Neural progenitor cell (in vitro differentiated cells): ENCODE measurements at regions not wholly inside any gene's neighbourhood (a gene's known extent, or its start where the extent isn't known, plus 50 kb on each side); places are given as distances from the start of the nearest gene placed in this dataset.

ENCODE experiments used
- DNase-seq: peaks from one replicate; pipeline ENCODE4 v3.0.0-alpha.2; 2016; ENCODE audit warnings: low spot score
- H2AFZ ChIP-seq: fragments of 200-600 bp; sonication (generic); replicated peaks from 2 replicates; pipeline ENCODE4 v1.6.1; 2016; ENCODE audit warnings: antibody characterized with exemption
- H3F3A ChIP-seq: fragments of 200-600 bp; sonication (generic); 2 replicates; pipeline ENCODE4 v1.6.1; 2016; ENCODE audit warnings: antibody characterized with exemption, low read depth
- H3K27ac ChIP-seq: fragments of 200-600 bp; sonication (generic); 2 replicates; pipeline ENCODE4 v1.5.1; 2016; ENCODE audit warnings: mild to moderate bottlenecking
- H3K27me3 ChIP-seq: fragments of 200-600 bp; sonication (generic); 2 replicates; pipeline ENCODE4 v1.6.1; 2016; ENCODE audit warnings: mild to moderate bottlenecking, moderate library complexity
- H3K36me3 ChIP-seq: fragments of 200-600 bp; sonication (generic); 2 replicates; pipeline ENCODE4 v1.5.1; 2016
- H3K4me1 ChIP-seq: fragments of 200-600 bp; sonication (generic); 2 replicates; pipeline ENCODE4 v1.6.1; 2016; ENCODE audit warnings: mixed run types
- H3K4me2 ChIP-seq: fragments of 200-600 bp; sonication (generic); 2 replicates; pipeline ENCODE4 v1.6.1; 2016
- H3K4me3 ChIP-seq: fragments of 200-600 bp; sonication (generic); 2 replicates; pipeline ENCODE4 v1.5.1; 2016
- H3K79me2 ChIP-seq: fragments of 200-600 bp; sonication (generic); 2 replicates; pipeline ENCODE4 v1.6.1; 2016; ENCODE audit warnings: low read depth
- H3K9ac ChIP-seq: fragments of 200-600 bp; sonication (generic); 2 replicates; pipeline ENCODE4 v1.6.1; 2016
- H3K9me3 ChIP-seq: fragments of 200-600 bp; sonication (generic); 2 replicates; pipeline ENCODE4 v1.5.1; 2016; ENCODE audit warnings: low read depth
- H4K20me1 ChIP-seq: fragments of 200-600 bp; sonication (generic); 2 replicates; pipeline ENCODE4 v1.6.1; 2016; ENCODE audit warnings: low read depth
- H3K27ac Mint-ChIP-seq: 3 replicates; pipeline ENCODE4 v1.8.0; 2021; ENCODE audit warnings: mixed read lengths
- H3K27me3 Mint-ChIP-seq: 2 replicates; pipeline ENCODE4 v1.8.0; 2022; ENCODE audit warnings: low read depth, mild to moderate bottlenecking, inconsistent platforms, moderate library complexity, mixed read lengths; ENCODE audit not compliant: insufficient read depth
- H3K36me3 Mint-ChIP-seq: 3 replicates; pipeline ENCODE4 v1.8.0; 2021; ENCODE audit warnings: mixed read lengths
- H3K4me1 Mint-ChIP-seq: 3 replicates; pipeline ENCODE4 v1.8.0; 2021; ENCODE audit warnings: mixed read lengths
- H3K4me3 Mint-ChIP-seq: 3 replicates; pipeline ENCODE4 v1.8.0; 2021; ENCODE audit warnings: mild to moderate bottlenecking, moderate library complexity, mixed read lengths
- H3K9me3 Mint-ChIP-seq: 3 replicates; pipeline ENCODE4 v1.8.0; 2020; ENCODE audit warnings: mixed read lengths
- EZH2 ChIP-seq: fragments of 200-600 bp; sonication (generic); IDR thresholded peaks from 2 replicates; pipeline ENCODE4 v1.6.1; 2017; ENCODE audit warnings: antibody characterized with exemption, mild to moderate bottlenecking, moderate library complexity
- EZH2phosphoT487 ChIP-seq: fragments of 200-600 bp; sonication (generic); IDR thresholded peaks from 2 replicates; pipeline ENCODE4 v1.6.1; 2017; ENCODE audit warnings: antibody characterized with exemption
- TF ChIP-seq, protein P1 (sequence below): fragments of 200-600 bp; sonication (generic); IDR thresholded peaks from 2 replicates; pipeline ENCODE4 v1.5.1; 2017; ENCODE audit warnings: antibody characterized with exemption, mild to moderate bottlenecking

DNA sequence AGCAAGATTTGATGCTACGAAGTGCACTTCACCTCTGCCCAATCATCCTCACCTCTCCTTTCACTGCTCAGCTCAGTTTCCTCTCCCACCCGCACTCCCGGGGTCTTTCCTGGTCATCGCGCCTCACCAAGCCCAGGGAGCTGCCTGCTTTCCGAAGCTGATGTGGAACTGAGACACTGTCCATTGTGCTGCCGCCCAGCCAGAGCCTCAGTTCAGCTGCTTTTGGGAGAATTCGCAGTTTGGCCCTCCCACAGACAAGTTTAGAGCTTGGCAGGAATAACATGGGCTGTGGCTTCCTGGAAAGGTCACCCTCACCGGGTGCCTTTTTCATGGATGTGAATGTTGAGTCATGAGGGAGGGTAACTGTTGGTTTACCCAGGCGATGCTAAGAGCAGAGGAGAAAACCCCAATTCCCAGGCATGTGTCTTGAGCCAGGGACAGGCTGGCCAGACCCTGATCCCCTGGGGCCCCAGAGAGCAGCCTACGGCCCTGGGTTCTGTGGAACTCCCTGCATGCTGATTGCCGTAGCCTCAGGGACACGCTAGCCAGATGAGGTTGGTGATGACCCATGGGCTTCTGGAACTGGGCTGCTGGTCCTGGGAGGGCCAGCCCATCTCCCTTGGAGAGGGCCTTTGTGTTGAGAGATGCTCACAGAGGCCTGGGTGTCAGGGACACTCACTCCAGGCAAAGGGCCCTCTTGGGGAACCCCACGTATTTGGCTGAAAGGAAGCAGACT, 1687.5 kb downstream of the TP53TG3F start:
- H3K4me2 ChIP-seq: no peak overlapping the region
- no peaks in the 10 kb centered on the region for H3K36me3 Mint-ChIP-seq
- DNase-seq: no peak
- H3K27me3 ChIP-seq: no peaks in the 10 kb centered on the region
- no peak overlapping the region for H2AFZ ChIP-seq
- H3K79me2 ChIP-seq: no peaks in the 10 kb centered on the region
- no peak overlapping the region for H3K9ac ChIP-seq
- no peak overlapping the region for H3K27ac ChIP-seq
- peaks cover 7% of the 10 kb centered on the region for H3K27me3 Mint-ChIP-seq
- H3K4me1 ChIP-seq: no peaks in the 10 kb centered on the region
- H3F3A ChIP-seq: no peaks in the 10 kb centered on the region
- H3K9me3 Mint-ChIP-seq: peaks cover 61% of the 10 kb centered on the region
- TF ChIP-seq, protein P1, sequence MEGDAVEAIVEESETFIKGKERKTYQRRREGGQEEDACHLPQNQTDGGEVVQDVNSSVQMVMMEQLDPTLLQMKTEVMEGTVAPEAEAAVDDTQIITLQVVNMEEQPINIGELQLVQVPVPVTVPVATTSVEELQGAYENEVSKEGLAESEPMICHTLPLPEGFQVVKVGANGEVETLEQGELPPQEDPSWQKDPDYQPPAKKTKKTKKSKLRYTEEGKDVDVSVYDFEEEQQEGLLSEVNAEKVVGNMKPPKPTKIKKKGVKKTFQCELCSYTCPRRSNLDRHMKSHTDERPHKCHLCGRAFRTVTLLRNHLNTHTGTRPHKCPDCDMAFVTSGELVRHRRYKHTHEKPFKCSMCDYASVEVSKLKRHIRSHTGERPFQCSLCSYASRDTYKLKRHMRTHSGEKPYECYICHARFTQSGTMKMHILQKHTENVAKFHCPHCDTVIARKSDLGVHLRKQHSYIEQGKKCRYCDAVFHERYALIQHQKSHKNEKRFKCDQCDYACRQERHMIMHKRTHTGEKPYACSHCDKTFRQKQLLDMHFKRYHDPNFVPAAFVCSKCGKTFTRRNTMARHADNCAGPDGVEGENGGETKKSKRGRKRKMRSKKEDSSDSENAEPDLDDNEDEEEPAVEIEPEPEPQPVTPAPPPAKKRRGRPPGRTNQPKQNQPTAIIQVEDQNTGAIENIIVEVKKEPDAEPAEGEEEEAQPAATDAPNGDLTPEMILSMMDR: no peak
- TF ChIP-seq EZH2phosphoT487 (no peak), EZH2 (no peak)
- H3K4me3 Mint-ChIP-seq: no peak overlapping the region
- H3K36me3 ChIP-seq: no peaks in the 10 kb centered on the region
- peaks cover 6% of the 10 kb centered on the region for H3K9me3 ChIP-seq
- no peak overlapping the region for H3K4me3 ChIP-seq
- H3K27ac Mint-ChIP-seq: no peak overlapping the region
- no peaks in the 10 kb centered on the region for H4K20me1 ChIP-seq
- H3K4me1 Mint-ChIP-seq: no peaks in the 10 kb centered on the region

DNA sequence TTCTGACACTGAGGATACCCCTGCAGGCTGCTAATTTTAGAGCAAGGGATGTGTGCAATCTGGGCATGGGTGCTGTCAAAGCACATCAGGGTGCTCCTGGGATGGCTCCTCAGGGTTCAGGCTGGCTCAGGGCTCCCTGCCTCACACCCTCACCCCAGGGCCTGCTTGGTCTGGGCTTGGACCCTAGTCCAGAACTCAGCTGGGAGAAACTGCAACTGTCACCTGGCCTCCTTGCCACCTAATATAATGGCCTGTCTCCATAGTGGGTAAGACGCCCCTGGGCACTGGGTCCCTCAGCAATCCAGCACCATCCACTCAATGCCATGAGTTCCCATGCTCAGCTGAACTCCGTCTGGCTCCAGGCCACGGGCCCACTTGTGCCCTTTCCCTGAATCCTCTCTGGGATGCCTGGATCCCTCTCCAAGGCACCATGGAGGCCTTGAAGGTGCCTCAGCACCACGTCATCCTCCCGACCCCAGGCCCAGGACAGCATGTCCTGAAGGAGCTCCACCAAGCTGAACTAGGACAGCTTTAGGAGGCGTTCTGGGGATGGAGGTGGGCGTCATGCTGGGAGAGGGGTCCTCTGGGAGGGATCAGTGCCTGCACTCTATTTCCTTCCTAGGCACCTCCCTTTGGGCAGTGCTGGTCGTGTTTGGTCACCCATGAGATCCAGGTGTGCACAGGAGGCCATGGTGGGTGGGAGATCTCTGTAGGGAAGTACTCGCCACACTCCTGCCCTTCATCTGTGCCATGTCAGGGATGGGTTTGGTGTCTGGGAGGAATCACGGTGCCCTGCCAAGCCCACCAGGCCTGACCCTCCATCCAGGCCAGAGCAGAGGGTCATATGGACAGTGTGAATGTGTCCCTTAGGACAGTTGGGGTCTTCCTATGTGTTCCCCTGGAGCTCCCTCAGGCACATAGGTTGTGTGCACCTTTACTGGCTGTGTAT, 1688.4 kb downstream of the TP53TG3F start:
- Histone ChIP-seq H3K4me3 (no peak overlapping the region), H3K79me2 (no peaks in the 10 kb centered on the region), H3K4me2 (no peak overlapping the region), H3K36me3 (no peaks in the 10 kb centered on the region), H3F3A (no peaks in the 10 kb centered on the region), H2AFZ (no peak overlapping the region), H3K9me3 (peaks cover 8% of the 10 kb centered on the region), H3K9ac (no peak overlapping the region), H3K4me1 (no peaks in the 10 kb centered on the region), H3K27me3 (no peaks in the 10 kb centered on the region), H4K20me1 (no peaks in the 10 kb centered on the region), H3K27ac (no peak overlapping the region)
- TF ChIP-seq EZH2phosphoT487 (no peak), EZH2 (no peak)
- TF ChIP-seq, protein P1: no peak
- Mint-ChIP-seq H3K36me3 (no peaks in the 10 kb centered on the region), H3K27ac (no peak overlapping the region), H3K4me1 (no peaks in the 10 kb centered on the region), H3K4me3 (no peak overlapping the region), H3K27me3 (peaks cover 7% of the 10 kb centered on the region), H3K9me3 (peaks cover 62% of the 10 kb centered on the region)
- no peak for DNase-seq

GRCh38 chr16:35148748-35149147, 1689.3 kb downstream of the TP53TG3F start:
- no peak overlapping the region for H3K27ac Mint-ChIP-seq
- H3K79me2 ChIP-seq: no peaks in the 10 kb centered on the region
- H3K4me3 Mint-ChIP-seq: no peak overlapping the region
- peaks cover 7% of the 10 kb centered on the region for H3K27me3 Mint-ChIP-seq
- peaks cover 61% of the 10 kb centered on the region for H3K9me3 Mint-ChIP-seq
- H3K9me3 ChIP-seq: peaks cover 8% of the 10 kb centered on the region
- H2AFZ ChIP-seq: no peak overlapping the region
- no peaks in the 10 kb centered on the region for H3K4me1 Mint-ChIP-seq
- no peaks in the 10 kb centered on the region for H3K36me3 ChIP-seq
- no peak overlapping the region for H3K9ac ChIP-seq
- no peak overlapping the region for H3K4me3 ChIP-seq
- H3K4me2 ChIP-seq: no peak overlapping the region
- no peak overlapping the region for H3K27ac ChIP-seq
- no peaks in the 10 kb centered on the region for H3K4me1 ChIP-seq
- no peaks in the 10 kb centered on the region for H3K36me3 Mint-ChIP-seq
- H4K20me1 ChIP-seq: no peaks in the 10 kb centered on the region
- H3K27me3 ChIP-seq: no peaks in the 10 kb centered on the region
- DNase-seq: no peak
- no peaks in the 10 kb centered on the region for H3F3A ChIP-seq
- TF ChIP-seq, protein P1: no peak
- TF ChIP-seq EZH2phosphoT487 (no peak), EZH2 (no peak)
